ENCODE measurements at regions not wholly inside any gene's neighbourhood (a gene's known extent, or its start where the extent isn't known, plus 50 kb on each side); places are given as distances from the start of the nearest gene placed in this dataset.

DNA sequence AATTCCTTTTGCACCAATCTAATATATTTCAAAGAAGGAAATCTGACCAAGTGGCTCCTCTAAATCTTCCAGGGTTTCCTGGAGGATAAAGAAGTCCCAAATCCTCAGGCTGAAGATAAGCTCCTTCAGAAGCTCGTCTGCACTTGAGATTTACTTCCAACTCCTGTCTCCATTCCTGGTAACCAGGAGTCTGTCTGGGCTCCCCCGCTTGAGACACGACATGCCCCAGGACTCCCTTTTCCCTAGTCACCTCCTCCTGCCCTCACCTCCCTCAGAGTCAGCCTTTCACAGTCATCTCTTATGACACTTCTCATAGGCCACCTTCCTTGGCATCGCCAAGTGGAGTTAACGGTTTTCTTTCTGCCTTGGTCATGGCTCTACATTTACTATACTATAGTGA is 103.4 kb upstream of the NEDD9 start:
- Histone ChIP-seq H3K27ac (no peak overlapping the region), H3K27me3 (ENCODE audit: control insufficient read depth, insufficient read depth, low read length) (no peaks in the 10 kb centered on the region), H3K4me2 (ENCODE audit: low read length) (no peak overlapping the region), H3K4me1 (no peaks in the 10 kb centered on the region), H2AFZ (no peak overlapping the region), H3K9me3 (ENCODE audit: control insufficient read depth, low read length) (no peaks in the 10 kb centered on the region), H3K79me2 (no peaks in the 10 kb centered on the region), H3K4me3 (ENCODE audit: low read depth, low read length) (no peak overlapping the region), H3K9ac (no peak overlapping the region), H3K36me3 (ENCODE audit: control insufficient read depth, insufficient read depth, low read length) (no peaks in the 10 kb centered on the region)
- TF ChIP-seq CTCF (IDR thresholded peaks at IDR 0.05): no peak

DNA sequence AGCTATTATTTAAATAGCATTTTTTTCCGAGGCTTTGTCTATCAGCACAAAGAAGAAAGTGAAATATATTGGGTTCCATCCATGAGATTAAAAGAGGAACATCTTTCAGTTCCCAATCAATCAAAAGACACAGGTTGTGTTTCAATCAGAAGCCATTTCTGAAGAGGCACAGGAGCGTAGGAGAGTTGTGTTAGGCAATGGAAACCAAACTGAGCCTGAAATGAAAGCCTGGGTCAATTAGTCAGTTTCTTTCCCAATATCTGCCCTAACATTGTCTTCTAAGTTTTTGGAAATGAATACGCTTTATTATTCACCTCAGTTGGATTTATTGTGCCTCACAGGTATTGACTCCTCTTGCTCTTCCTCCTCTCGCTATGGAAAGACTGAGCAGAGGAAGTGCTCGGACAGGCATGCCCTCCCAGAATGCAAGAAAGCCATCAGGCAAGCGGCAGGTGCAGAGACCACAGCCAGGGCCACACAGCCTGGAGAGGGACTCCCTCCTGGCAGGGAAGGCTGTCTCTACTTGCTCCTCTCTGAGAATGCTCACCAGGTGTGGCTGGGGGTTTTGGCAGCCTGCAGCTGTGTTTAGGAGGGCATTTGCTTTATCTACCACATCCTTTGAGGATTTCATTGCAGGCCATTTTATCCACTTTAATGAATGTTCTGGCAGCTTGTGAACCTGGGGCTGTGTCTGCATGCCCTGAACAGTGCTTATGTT is 100.8 kb upstream of the NEDD9 start:
- Histone ChIP-seq H3K79me2 (no peaks in the 10 kb centered on the region), H3K27me3 (ENCODE audit: control insufficient read depth, insufficient read depth, low read length) (no peaks in the 10 kb centered on the region), H3K9me3 (ENCODE audit: control insufficient read depth, low read length) (no peaks in the 10 kb centered on the region), H3K27ac (no peak overlapping the region), H2AFZ (no peak overlapping the region), H3K4me2 (ENCODE audit: low read length) (no peak overlapping the region), H3K4me1 (no peaks in the 10 kb centered on the region), H3K36me3 (ENCODE audit: control insufficient read depth, insufficient read depth, low read length) (no peaks in the 10 kb centered on the region), H3K4me3 (ENCODE audit: low read depth, low read length) (no peak overlapping the region), H3K9ac (no peak overlapping the region)
- TF ChIP-seq CTCF (IDR thresholded peaks at IDR 0.05): no peak

- Histone ChIP-seq H3K36me3 (ENCODE audit: control insufficient read depth, insufficient read depth, low read length) (no peaks in the 10 kb centered on the region), H3K27ac (no peak overlapping the region), H3K27me3 (ENCODE audit: control insufficient read depth, insufficient read depth, low read length) (no peaks in the 10 kb centered on the region), H2AFZ (no peak overlapping the region), H3K4me3 (ENCODE audit: low read depth, low read length) (no peak overlapping the region), H3K9ac (no peak overlapping the region), H3K4me1 (no peaks in the 10 kb centered on the region), H3K4me2 (ENCODE audit: low read length) (no peak overlapping the region), H3K79me2 (no peaks in the 10 kb centered on the region), H3K9me3 (ENCODE audit: control insufficient read depth, low read length) (no peaks in the 10 kb centered on the region)
- TF ChIP-seq CTCF (IDR thresholded peaks at IDR 0.05): no peak
Measured at GRCh38 chr6:11332463-11332862, 100.0 kb upstream of the NEDD9 start.

DNA sequence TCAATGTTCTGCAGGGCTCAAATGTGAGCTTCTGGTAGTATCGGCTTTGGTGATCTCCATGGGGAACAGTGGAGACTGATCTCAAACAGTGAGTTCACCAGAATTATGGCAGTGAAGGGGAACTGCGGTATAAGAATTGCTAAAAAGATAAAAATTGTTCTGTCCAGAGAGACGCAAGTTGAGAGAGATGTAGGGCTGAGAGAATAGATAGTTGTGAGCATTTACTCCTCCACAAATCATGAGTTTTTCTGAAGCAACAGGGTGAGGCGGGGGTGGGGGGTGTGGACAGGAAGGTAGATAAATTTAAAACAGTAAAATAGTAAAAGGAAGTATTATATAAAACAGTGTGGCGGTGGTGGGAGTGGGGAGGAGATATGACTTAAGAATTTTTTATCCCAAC is 98.6 kb upstream of the NEDD9 start:
- no peaks in the 10 kb centered on the region for H3K9me3 ChIP-seq (ENCODE audit: control insufficient read depth, low read length)
- H3K4me3 ChIP-seq (ENCODE audit: low read depth, low read length): no peak overlapping the region
- no peak overlapping the region for H3K9ac ChIP-seq
- H2AFZ ChIP-seq: no peak overlapping the region
- H3K79me2 ChIP-seq: no peaks in the 10 kb centered on the region
- H3K4me1 ChIP-seq: no peaks in the 10 kb centered on the region
- H3K27me3 ChIP-seq (ENCODE audit: control insufficient read depth, insufficient read depth, low read length): no peaks in the 10 kb centered on the region
- no peak overlapping the region for H3K27ac ChIP-seq
- no peaks in the 10 kb centered on the region for H3K36me3 ChIP-seq (ENCODE audit: control insufficient read depth, insufficient read depth, low read length)
- no peak overlapping the region for H3K4me2 ChIP-seq (ENCODE audit: low read length)
- no peak for TF ChIP-seq CTCF (IDR thresholded peaks at IDR 0.05)

- Histone ChIP-seq H2AFZ (no peak overlapping the region), H3K4me1 (no peaks in the 10 kb centered on the region), H3K4me2 (ENCODE audit: low read length) (no peak overlapping the region), H3K9ac (no peak overlapping the region), H3K79me2 (no peaks in the 10 kb centered on the region), H3K36me3 (ENCODE audit: control insufficient read depth, insufficient read depth, low read length) (no peaks in the 10 kb centered on the region), H3K4me3 (ENCODE audit: low read depth, low read length) (no peak overlapping the region), H3K27ac (no peak overlapping the region), H3K27me3 (ENCODE audit: control insufficient read depth, insufficient read depth, low read length) (no peaks in the 10 kb centered on the region), H3K9me3 (ENCODE audit: control insufficient read depth, low read length) (no peaks in the 10 kb centered on the region)
- TF ChIP-seq CTCF (IDR thresholded peaks at IDR 0.05): no peak
Measured at GRCh38 chr6:11330413-11330760, 97.9 kb upstream of the NEDD9 start.
